CD4-positive, CD25-positive, alpha-beta regulatory T cell (primary cell): ENCODE measurements at regions not wholly inside any gene's neighbourhood (a gene's known extent, or its start where the extent isn't known, plus 50 kb on each side); places are given as distances from the start of the nearest gene placed in this dataset.
"Not testable (repeated sequence)": the region's sequence is repeated elsewhere in the genome, so short reads cannot be mapped to it uniquely, and the experiment has no call there.

Source experiments
- ATAC-seq, 2 donors: fragments of 150-1000 bp; cut with Tn5 transposase; one replicate each; pipeline ENCODE4 v1.10.0; 2021; ENCODE audit warnings: low read depth in 2 of 2, moderate number of reproducible peaks in 2 of 2, moderate library complexity in 1 of 2
- DNase-seq, 3 donors: peaks; one replicate each; pipeline versions ENCODE4 v3.0.0 to v3.0.0-alpha.2; 2012 to 2022; ENCODE audit warnings: mixed read lengths in 1 of 3
- H3K27ac ChIP-seq: one replicate; pipeline ENCODE4 v1.7.0; 2013; ENCODE audit warnings: mild to moderate bottlenecking, low read length; ENCODE audit not compliant: insufficient read depth, poor library complexity, severe bottlenecking
- H3K27me3 ChIP-seq: one replicate; pipeline ENCODE4 v1.7.0; 2013; ENCODE audit warnings: low read length; ENCODE audit not compliant: control insufficient read depth, insufficient read depth
- H3K36me3 ChIP-seq: one replicate; pipeline ENCODE4 v1.7.0; 2013; ENCODE audit warnings: mild to moderate bottlenecking, low read length, moderate library complexity; ENCODE audit not compliant: control insufficient read depth, insufficient read depth
- H3K4me1 ChIP-seq: 2 replicates; pipeline ENCODE4 v1.7.0; 2013; ENCODE audit warnings: mild to moderate bottlenecking, low read length; ENCODE audit not compliant: insufficient read depth, control insufficient read depth, poor library complexity, severe bottlenecking
- H3K4me3 ChIP-seq: one replicate; pipeline ENCODE4 v1.7.0; 2013; ENCODE audit warnings: low read depth, mild to moderate bottlenecking, low read length, moderate library complexity
- H3K9me3 ChIP-seq, 2 experiments: 1 replicate in 1 of 2; 2 replicates in 1 of 2; pipeline ENCODE4 v1.7.0; 2013; ENCODE audit warnings: low read length in 2 of 2, mild to moderate bottlenecking in 1 of 2, moderate library complexity in 1 of 2; ENCODE audit not compliant: control insufficient read depth in 2 of 2
- H3K27ac Mint-ChIP-seq, 3 donors: one replicate each; pipeline ENCODE4 v1.8.0; 2020 to 2022; ENCODE audit warnings: mild to moderate bottlenecking in 3 of 3, mixed read lengths in 3 of 3, moderate library complexity in 2 of 3
- H3K27me3 Mint-ChIP-seq: one replicate; pipeline ENCODE4 v1.8.0; 2022; ENCODE audit warnings: mild to moderate bottlenecking, mixed read lengths
- H3K36me3 Mint-ChIP-seq: one replicate; pipeline ENCODE4 v1.8.0; 2020; ENCODE audit warnings: mixed read lengths
- H3K4me1 Mint-ChIP-seq, 4 donors: one replicate each; pipeline ENCODE4 v1.8.0; 2020 to 2022; ENCODE audit warnings: mixed read lengths in 4 of 4, mild to moderate bottlenecking in 1 of 4
- H3K4me3 Mint-ChIP-seq, 4 donors: one replicate each; pipeline ENCODE4 v1.8.0; 2020 to 2022; ENCODE audit warnings: mild to moderate bottlenecking in 4 of 4, mixed read lengths in 4 of 4, moderate library complexity in 3 of 4
- H3K9me3 Mint-ChIP-seq, 7 donors: one replicate each; pipeline ENCODE4 v1.8.0; 2020 to 2022; ENCODE audit warnings: mixed read lengths in 7 of 7, mild to moderate bottlenecking in 3 of 7, moderate library complexity in 2 of 7

DNA sequence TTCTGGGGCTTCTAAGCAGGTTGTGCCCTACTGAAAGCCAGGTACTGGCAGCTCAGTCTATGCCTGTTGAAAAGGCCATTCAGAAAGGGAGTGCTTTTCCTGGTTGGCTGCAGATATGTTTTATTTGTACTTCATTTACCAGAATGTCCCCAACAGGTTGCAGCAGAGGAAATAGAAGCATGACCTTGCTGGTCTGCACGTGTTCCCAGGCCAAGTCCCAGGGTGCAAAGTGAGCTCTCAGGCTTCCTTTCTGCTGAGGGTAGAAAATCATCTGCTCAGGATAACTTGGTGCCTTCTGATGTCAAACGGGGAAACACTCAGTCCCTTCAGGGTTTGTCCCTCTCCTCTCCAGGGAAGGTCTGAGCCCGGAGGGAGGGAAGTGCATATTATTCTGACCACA, 356.4 kb downstream of the BCL11B start:
- Mint-ChIP-seq H3K27ac (peak overlapping the region in 2 of 3 donors; percentile 39 to 57), H3K4me3 (no peak overlapping the region), H3K27me3 (peaks cover 5% of the 10 kb centered on the region), H3K4me1 (peaks cover 8 to 37% (median 18%) of the 10 kb centered on the region in 4 donors), H3K36me3 (no peaks in the 10 kb centered on the region), H3K9me3 (no peaks in the 10 kb centered on the region)
- DNase-seq (no peak), ATAC-seq (no peak)
- Histone ChIP-seq H3K9me3 (no peaks in the 10 kb centered on the region), H3K27me3 (peaks cover 2% of the 10 kb centered on the region), H3K36me3 (no peaks in the 10 kb centered on the region), H3K4me3 (no peak overlapping the region), H3K4me1 (peaks cover 12% of the 10 kb centered on the region), H3K27ac (no peak overlapping the region)

DNA sequence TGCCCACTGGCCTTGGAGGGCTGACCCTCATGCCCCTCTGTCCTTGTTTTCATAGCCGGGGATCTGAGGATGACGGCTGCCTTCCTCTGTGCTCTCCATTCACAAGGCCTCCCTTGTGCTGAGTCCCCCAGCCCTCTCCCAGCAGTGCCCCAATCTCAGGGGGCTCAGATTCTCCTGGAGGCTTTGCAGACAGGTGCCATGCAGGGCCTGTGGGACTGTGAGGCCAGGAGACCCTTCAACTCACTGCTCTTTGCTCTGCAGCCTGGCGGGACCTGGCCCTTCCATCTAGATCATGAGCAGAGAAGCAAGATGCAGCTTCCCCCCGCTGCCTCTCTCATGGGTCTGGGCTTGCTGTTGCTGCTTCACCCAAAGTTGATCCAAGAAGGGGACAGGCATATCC, 356.0 kb downstream of the BCL11B start:
- peaks cover 8 to 35% (median 18%) of the 10 kb centered on the region in 4 donors for H3K4me1 Mint-ChIP-seq
- H3K9me3 ChIP-seq, result no peaks in the 10 kb centered on the region
- no peak for ATAC-seq
- peaks cover 2% of the 10 kb centered on the region for H3K27me3 ChIP-seq
- no peak overlapping the region for H3K27ac ChIP-seq
- H3K27ac Mint-ChIP-seq, result peak overlapping the region in 1 of 3 donors; percentile 39
- no peak for DNase-seq
- no peaks in the 10 kb centered on the region for H3K36me3 ChIP-seq
- peaks cover 9% of the 10 kb centered on the region for H3K27me3 Mint-ChIP-seq
- no peaks in the 10 kb centered on the region for H3K36me3 Mint-ChIP-seq
- H3K4me1 ChIP-seq, result peaks cover 12% of the 10 kb centered on the region
- no peak overlapping the region for H3K4me3 ChIP-seq
- peaks cover 0 to 2% (median 0%) of the 10 kb centered on the region in 7 donors for H3K9me3 Mint-ChIP-seq
- no peak overlapping the region for H3K4me3 Mint-ChIP-seq

DNA sequence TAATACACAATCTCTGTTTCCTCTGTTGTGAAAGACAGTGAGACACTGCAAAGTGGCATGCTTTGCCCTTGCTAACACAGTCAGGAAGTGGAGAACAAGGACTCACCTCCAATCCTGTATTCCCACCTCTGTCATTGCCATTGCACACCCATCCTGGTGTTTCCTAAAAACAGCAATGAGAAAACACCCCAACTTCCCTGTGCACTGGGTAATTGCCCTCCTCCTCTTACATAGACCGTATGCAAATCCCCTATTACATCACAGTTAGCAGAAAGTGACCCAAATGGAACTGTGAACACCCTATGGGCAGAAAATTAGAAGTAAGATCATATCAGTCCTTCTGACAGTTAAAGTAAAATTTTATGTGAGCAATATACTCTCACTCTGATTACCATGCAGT, 355.5 kb downstream of the BCL11B start:
- no peak for DNase-seq
- peak overlapping the region in 2 of 3 donors; percentile 11 to 39 for H3K27ac Mint-ChIP-seq
- H3K9me3 Mint-ChIP-seq, result peaks cover 0 to 2% (median 0%) of the 10 kb centered on the region in 7 donors
- Histone ChIP-seq H3K27ac (no peak overlapping the region), H3K9me3 (no peaks in the 10 kb centered on the region), H3K4me1 (peaks cover 12% of the 10 kb centered on the region), H3K36me3 (no peaks in the 10 kb centered on the region), H3K27me3 (peaks cover 2% of the 10 kb centered on the region), H3K4me3 (no peak overlapping the region)
- H3K4me1 Mint-ChIP-seq, result peaks cover 8 to 33% (median 16%) of the 10 kb centered on the region in 4 donors
- ATAC-seq, result no peak
- no peak overlapping the region for H3K4me3 Mint-ChIP-seq
- H3K27me3 Mint-ChIP-seq, result peaks cover 12% of the 10 kb centered on the region
- no peaks in the 10 kb centered on the region for H3K36me3 Mint-ChIP-seq

DNA sequence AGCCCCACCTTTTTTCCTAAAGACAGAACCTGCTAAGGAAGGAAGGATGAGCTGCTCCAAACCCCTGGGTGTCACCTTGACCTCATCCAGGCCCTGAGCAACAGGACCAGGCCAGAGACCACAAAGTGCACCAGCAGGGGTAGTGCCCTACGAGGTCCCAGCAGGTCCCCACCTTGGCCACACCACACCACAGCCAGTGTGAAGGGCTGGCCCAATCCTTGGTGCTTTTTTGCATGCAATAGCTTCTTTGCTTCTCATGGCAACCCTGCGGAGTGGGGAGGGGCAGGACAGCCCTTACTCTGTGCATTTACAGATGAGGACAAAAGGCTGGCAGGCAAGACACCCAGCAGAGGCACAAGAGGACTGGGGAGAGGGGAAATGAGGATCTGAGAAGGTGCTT, 352.6 kb downstream of the BCL11B start:
- H3K27me3 Mint-ChIP-seq, result peaks cover 12% of the 10 kb centered on the region
- no peak overlapping the region for H3K4me3 ChIP-seq
- H3K36me3 Mint-ChIP-seq, result no peaks in the 10 kb centered on the region
- DNase-seq (no peak), ATAC-seq (no peak)
- H3K27ac Mint-ChIP-seq, result no peak overlapping the region
- peaks cover 0 to 5% (median 2%) of the 10 kb centered on the region in 7 donors for H3K9me3 Mint-ChIP-seq
- H3K4me3 Mint-ChIP-seq, result no peak overlapping the region
- peaks cover 0 to 13% (median 5%) of the 10 kb centered on the region in 4 donors for H3K4me1 Mint-ChIP-seq
- no peaks in the 10 kb centered on the region for H3K36me3 ChIP-seq
- no peaks in the 10 kb centered on the region for H3K27me3 ChIP-seq
- H3K9me3 ChIP-seq, result no peaks in the 10 kb centered on the region
- H3K4me1 ChIP-seq, result no peaks in the 10 kb centered on the region
- no peak overlapping the region for H3K27ac ChIP-seq

DNA sequence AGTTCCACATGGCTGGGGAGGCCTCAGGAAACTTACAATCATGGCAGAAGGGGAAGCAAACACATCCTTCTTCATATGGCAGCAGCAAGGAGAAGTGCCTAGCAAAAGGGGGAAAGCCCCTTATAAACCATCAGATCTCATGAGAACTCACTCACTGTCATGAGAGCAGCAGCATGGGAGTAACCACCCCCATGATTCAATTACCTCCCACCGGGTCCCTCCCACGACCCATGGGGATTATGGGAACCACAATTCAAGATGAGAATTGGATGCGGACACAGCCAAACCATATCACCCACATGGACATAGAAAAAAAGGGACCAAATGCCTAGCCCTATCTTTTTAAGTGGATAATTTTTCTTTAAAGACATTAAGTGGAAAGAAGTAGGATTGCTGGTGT, 350.7 kb downstream of the BCL11B start:
- H3K4me3 ChIP-seq, H3K36me3 Mint-ChIP-seq, H3K9me3 Mint-ChIP-seq, H3K27ac ChIP-seq, ATAC-seq, H3K27ac Mint-ChIP-seq, H3K27me3 ChIP-seq, H3K36me3 ChIP-seq, H3K9me3 ChIP-seq, DNase-seq, H3K4me3 Mint-ChIP-seq: not testable (repeated sequence)
- Mint-ChIP-seq H3K27me3 (peaks cover 16% of the 10 kb centered on the region), H3K4me1 (peaks cover 4 to 25% (median 8%) of the 10 kb centered on the region in 4 donors)
- H3K4me1 ChIP-seq, result peaks cover 11% of the 10 kb centered on the region

DNA sequence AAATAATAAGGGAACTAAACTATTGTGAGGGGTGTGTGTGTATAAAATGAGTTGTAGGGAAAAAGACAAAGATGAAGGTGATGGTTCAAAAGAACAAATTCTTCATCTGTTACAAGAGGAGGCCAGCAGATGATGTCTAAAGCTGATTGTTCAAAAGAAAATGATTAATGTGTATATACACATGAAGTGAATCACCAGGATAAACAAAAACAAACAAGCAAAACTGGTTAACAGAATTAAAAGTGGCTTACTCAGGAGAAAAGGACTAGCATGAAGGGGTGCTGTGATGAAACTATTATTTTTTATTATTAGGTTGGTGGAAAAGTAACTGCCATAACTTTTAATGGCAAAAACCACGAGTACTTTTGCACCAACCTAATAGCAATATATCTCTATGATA, 348.4 kb downstream of the BCL11B start:
- Histone ChIP-seq H3K27me3 (no peaks in the 10 kb centered on the region), H3K27ac (no peak overlapping the region), H3K36me3 (no peaks in the 10 kb centered on the region), H3K9me3 (no peaks in the 10 kb centered on the region), H3K4me1 (peaks cover 17% of the 10 kb centered on the region), H3K4me3 (no peak overlapping the region)
- Mint-ChIP-seq H3K27me3 (peaks cover 11% of the 10 kb centered on the region), H3K36me3 (peaks cover 6% of the 10 kb centered on the region), H3K27ac (no peak overlapping the region), H3K4me3 (no peak overlapping the region), H3K4me1 (peaks cover 4 to 36% (median 8%) of the 10 kb centered on the region in 4 donors), H3K9me3 (peaks cover 0 to 6% (median 2%) of the 10 kb centered on the region in 7 donors)
- DNase-seq, result no peak
- ATAC-seq, result no peak

DNA sequence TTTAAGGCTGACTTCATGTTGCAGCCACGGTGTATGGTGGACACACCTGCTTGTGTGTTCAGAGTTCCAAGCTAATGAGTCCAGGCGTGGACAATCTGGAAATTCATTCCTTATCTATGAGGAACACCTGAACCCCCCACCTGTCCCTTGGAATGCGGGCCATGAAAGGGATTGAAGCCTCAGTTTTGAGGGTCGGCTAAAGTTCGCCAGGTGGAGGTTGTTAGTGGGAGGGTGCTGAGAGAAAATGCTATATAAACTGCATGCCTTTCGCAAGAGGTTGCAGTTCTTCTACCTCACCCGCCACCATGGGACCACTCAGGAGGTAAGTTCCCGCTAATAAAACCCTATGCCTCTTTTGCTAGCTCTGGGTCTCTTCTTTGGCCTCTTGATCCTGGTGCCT, 348.0 kb downstream of the BCL11B start:
- Histone ChIP-seq H3K4me3 (no peak overlapping the region), H3K4me1 (peaks cover 17% of the 10 kb centered on the region), H3K36me3 (no peaks in the 10 kb centered on the region), H3K9me3 (no peaks in the 10 kb centered on the region), H3K27ac (no peak overlapping the region), H3K27me3 (no peaks in the 10 kb centered on the region)
- no peak overlapping the region for H3K4me3 Mint-ChIP-seq
- peaks cover 5 to 40% (median 10%) of the 10 kb centered on the region in 4 donors for H3K4me1 Mint-ChIP-seq
- no peak overlapping the region for H3K27ac Mint-ChIP-seq
- H3K9me3 Mint-ChIP-seq, result peaks cover 0 to 9% (median 3%) of the 10 kb centered on the region in 7 donors
- no peak for DNase-seq
- no peak for ATAC-seq
- peaks cover 10% of the 10 kb centered on the region for H3K36me3 Mint-ChIP-seq
- H3K27me3 Mint-ChIP-seq, result peaks cover 11% of the 10 kb centered on the region

DNA sequence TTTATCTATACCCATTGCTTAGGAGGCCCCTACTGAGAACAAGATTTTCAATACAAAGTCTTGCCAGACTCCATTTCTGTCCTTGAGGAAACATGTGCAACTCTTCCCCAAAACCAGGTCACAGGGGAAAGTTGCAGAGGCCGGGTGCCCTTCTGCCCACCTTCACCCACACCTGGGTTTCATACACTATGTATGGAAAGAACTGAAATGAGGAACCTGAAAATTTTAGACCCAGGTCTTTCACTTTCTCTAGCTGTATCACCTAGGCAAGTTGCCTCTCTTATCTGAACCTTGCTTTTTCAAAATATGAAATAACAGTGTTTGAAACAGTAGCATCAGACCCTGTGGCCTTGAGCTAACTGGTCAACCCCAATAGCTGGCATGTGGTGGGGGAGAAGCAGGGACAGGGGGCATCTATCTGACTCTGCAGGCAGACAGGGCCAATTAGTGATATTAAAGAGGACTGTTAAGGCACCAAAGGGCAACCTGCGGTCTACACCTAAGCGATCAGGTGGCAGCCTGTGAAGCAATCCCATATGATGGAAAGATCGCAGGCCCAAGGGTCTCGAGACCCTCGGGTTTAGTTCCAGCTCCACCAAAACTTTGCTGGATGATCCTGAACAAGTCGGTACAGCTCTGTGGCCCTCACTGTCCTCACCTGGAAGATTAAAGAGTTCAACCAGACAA, 346.5 kb downstream of the BCL11B start:
- Mint-ChIP-seq H3K4me1 (peaks cover 5 to 49% (median 13%) of the 10 kb centered on the region in 4 donors), H3K27ac (peak overlapping the region; percentile 76 to 92 (median 84)), H3K4me3 (peak overlapping the region in 2 of 4 donors; percentile 42 to 63), H3K27me3 (peaks cover 11% of the 10 kb centered on the region), H3K9me3 (peaks cover 0 to 9% (median 3%) of the 10 kb centered on the region in 7 donors), H3K36me3 (peaks cover 10% of the 10 kb centered on the region)
- ATAC-seq (no peak), DNase-seq (no peak)
- Histone ChIP-seq H3K9me3 (no peaks in the 10 kb centered on the region), H3K27me3 (no peaks in the 10 kb centered on the region), H3K4me3 (no peak overlapping the region), H3K4me1 (peaks cover 18% of the 10 kb centered on the region), H3K27ac (no peak overlapping the region), H3K36me3 (no peaks in the 10 kb centered on the region)
